ENCODE measurements at regions not wholly inside any gene's neighbourhood (a gene's known extent, or its start where the extent isn't known, plus 50 kb on each side); places are given as distances from the start of the nearest gene placed in this dataset.

GRCh38 chr12:97629382-97629781, 166.8 kb downstream of the RMST start:
- DNase-seq (no peak), ATAC-seq (ENCODE audit: low read depth) (no peak)
- ChIA-PET POLR2A (no interaction called here), CTCF (no interaction called here)
- no peak overlapping the region for H3K4me3 Mint-ChIP-seq
- Histone ChIP-seq H3K9ac (ENCODE audit: low read length) (no peak overlapping the region), H3K4me3 (ENCODE audit: control extremely low read depth in 1 of 5, extremely low read depth in 1 of 5, insufficient read depth in 1 of 5, low read depth in 2 of 5, low read length in 4 of 5) (no peak overlapping the region), H3K27me3 (replicated peaks in 1 of 4; ENCODE audit: control extremely low read depth in 1 of 4, control insufficient read depth in 3 of 4, insufficient read depth in 4 of 4, low read length in 3 of 4) (no peaks in the 10 kb centered on the region), H3K4me2 (replicated peaks; ENCODE audit: low read depth, low read length, poor library complexity, severe bottlenecking) (no peak overlapping the region), H3K9me3 (ENCODE audit: control extremely low read depth in 1 of 3, control insufficient read depth in 2 of 3, insufficient read depth in 1 of 3, low read length in 2 of 3) (no peaks in the 10 kb centered on the region), H2AFZ (ENCODE audit: insufficient read depth, low read depth, low read length, poor library complexity, severe bottlenecking) (no peak overlapping the region), H4K20me1 (ENCODE audit: control insufficient read depth, insufficient read depth, low read length, poor library complexity, severe bottlenecking) (no peaks in the 10 kb centered on the region), H3K4me1 (ENCODE audit: control insufficient read depth in 2 of 2, insufficient read depth in 2 of 2, low read length in 2 of 2) (no peaks in the 10 kb centered on the region), H3K79me2 (ENCODE audit: control insufficient read depth, insufficient read depth, low read length) (no peaks in the 10 kb centered on the region), H3K27ac (ENCODE audit: low read length in 2 of 2) (no peak overlapping the region), H3K36me3 (replicated peaks in 1 of 2; ENCODE audit: control extremely low read depth in 1 of 2, control insufficient read depth in 1 of 2, extremely low read depth in 1 of 2, insufficient read depth in 2 of 2, low read length in 1 of 2) (no peaks in the 10 kb centered on the region)
- intact Hi-C loops (cut with micrococcal nuclease): no loop called here
- TF ChIP-seq CTCF (IDR thresholded peaks at IDR 0.05): no peak
- no peak for TF ChIP-seq EZH2 (IDR thresholded peaks at IDR 0.05; ENCODE audit: borderline replicate concordance, insufficient read depth, low read depth, low read length, poor library complexity, severe bottlenecking)
- H3K27ac Mint-ChIP-seq: no peak overlapping the region
- H3K9me3 Mint-ChIP-seq (ENCODE audit: insufficient read depth): no peaks in the 10 kb centered on the region
- no peaks in the 10 kb centered on the region for H3K4me1 Mint-ChIP-seq
- no peaks in the 10 kb centered on the region for H3K27me3 Mint-ChIP-seq

- DNase-seq (no peak), ATAC-seq (ENCODE audit: low read depth) (no peak)
- CTCF ChIA-PET: no interaction called here
- Mint-ChIP-seq H3K9me3 (ENCODE audit: insufficient read depth) (no peaks in the 10 kb centered on the region), H3K27ac (no peak overlapping the region), H3K4me1 (no peaks in the 10 kb centered on the region), H3K27me3 (no peaks in the 10 kb centered on the region), H3K4me3 (no peak overlapping the region)
- H3K4me1 ChIP-seq (ENCODE audit: control insufficient read depth in 2 of 2, insufficient read depth in 2 of 2, low read length in 2 of 2): no peaks in the 10 kb centered on the region
- intact Hi-C loops (cut with micrococcal nuclease): no loop called here
- no peak overlapping the region for H2AFZ ChIP-seq (ENCODE audit: insufficient read depth, low read depth, low read length, poor library complexity, severe bottlenecking)
- no peaks in the 10 kb centered on the region for H3K9me3 ChIP-seq (ENCODE audit: control extremely low read depth in 1 of 3, control insufficient read depth in 2 of 3, insufficient read depth in 1 of 3, low read length in 2 of 3)
- no peak overlapping the region for H3K4me3 ChIP-seq (ENCODE audit: control extremely low read depth in 1 of 5, extremely low read depth in 1 of 5, insufficient read depth in 1 of 5, low read depth in 2 of 5, low read length in 4 of 5)
- H3K27ac ChIP-seq (ENCODE audit: low read length in 2 of 2): no peak overlapping the region
- no peaks in the 10 kb centered on the region for H3K79me2 ChIP-seq (ENCODE audit: control insufficient read depth, insufficient read depth, low read length)
- no peak for TF ChIP-seq EZH2 (IDR thresholded peaks at IDR 0.05; ENCODE audit: borderline replicate concordance, insufficient read depth, low read depth, low read length, poor library complexity, severe bottlenecking)
- POLR2A ChIA-PET: no interaction called here
- H3K9ac ChIP-seq (ENCODE audit: low read length): no peak overlapping the region
- WGBS (ENCODE audit: insufficient coverage): no CpG with 5 or more reads among the region's 2 CpGs
- no peaks in the 10 kb centered on the region for H3K36me3 ChIP-seq (replicated peaks in 1 of 2; ENCODE audit: control extremely low read depth in 1 of 2, control insufficient read depth in 1 of 2, extremely low read depth in 1 of 2, insufficient read depth in 2 of 2, low read length in 1 of 2)
- H4K20me1 ChIP-seq (ENCODE audit: control insufficient read depth, insufficient read depth, low read length, poor library complexity, severe bottlenecking): no peaks in the 10 kb centered on the region
- no peak overlapping the region for H3K4me2 ChIP-seq (replicated peaks; ENCODE audit: low read depth, low read length, poor library complexity, severe bottlenecking)
- H3K27me3 ChIP-seq (replicated peaks in 1 of 4; ENCODE audit: control extremely low read depth in 1 of 4, control insufficient read depth in 3 of 4, insufficient read depth in 4 of 4, low read length in 3 of 4): no peaks in the 10 kb centered on the region
Observed at GRCh38 chr12:97630356-97630755, 167.8 kb downstream of the RMST start.
